GM12891 (cell line): ENCODE measurements at regions not wholly inside any gene's neighbourhood (a gene's known extent, or its start where the extent isn't known, plus 50 kb on each side); places are given as distances from the start of the nearest gene placed in this dataset.

Source experiments
- POLR2A ChIP-seq: IDR thresholded peaks from 2 replicates; pipeline ENCODE4 v1.6.1; 2011; ENCODE audit warnings: low read depth, low read length, control low read depth
- POLR2AphosphoS5 ChIP-seq: IDR thresholded peaks from 2 replicates; pipeline ENCODE4 v1.6.1; 2011; ENCODE audit warnings: low read depth, low read length, control low read depth
- POU2F2 ChIP-seq: IDR thresholded peaks from 2 replicates; pipeline ENCODE4 v1.6.1; 2011; ENCODE audit warnings: low read depth, mild to moderate bottlenecking, control low read depth, low read length, moderate library complexity

DNA sequence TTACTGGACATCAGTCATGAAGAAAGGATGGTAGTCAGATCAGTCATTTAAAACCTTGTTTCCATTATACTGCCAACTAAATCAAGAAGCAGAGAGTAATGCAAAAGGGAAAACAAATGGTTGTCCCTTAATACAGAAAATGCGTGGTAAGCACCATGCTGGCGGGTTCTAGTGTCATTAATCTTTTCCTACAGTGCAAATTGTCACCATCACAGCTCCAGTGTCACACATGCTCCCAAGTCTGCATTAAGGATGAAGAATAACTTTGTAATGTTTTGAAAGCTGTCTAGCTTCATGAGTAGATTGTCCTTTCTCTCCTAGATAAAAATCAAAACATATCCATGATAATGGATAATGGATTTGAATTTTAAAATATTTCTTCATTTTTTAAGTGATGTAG, 735.6 kb downstream of the EPHA7 start:
- TF ChIP-seq POLR2A (no peak), POLR2AphosphoS5 (no peak), POU2F2 (no peak)
